SH-SY5Y (cell line): ENCODE measurements at regions not wholly inside any gene's neighbourhood (a gene's known extent, or its start where the extent isn't known, plus 50 kb on each side); places are given as distances from the start of the nearest gene placed in this dataset.

ENCODE experiments used
- GATA2 ChIP-seq: IDR thresholded peaks from 2 replicates; pipeline ENCODE4 v1.6.1; 2011; ENCODE audit warnings: mild to moderate bottlenecking, low read depth, low read length
- GATA3 ChIP-seq: IDR thresholded peaks from 2 replicates; pipeline ENCODE4 v1.6.1; 2011; ENCODE audit warnings: low read depth, mild to moderate bottlenecking, low read length, moderate library complexity

DNA sequence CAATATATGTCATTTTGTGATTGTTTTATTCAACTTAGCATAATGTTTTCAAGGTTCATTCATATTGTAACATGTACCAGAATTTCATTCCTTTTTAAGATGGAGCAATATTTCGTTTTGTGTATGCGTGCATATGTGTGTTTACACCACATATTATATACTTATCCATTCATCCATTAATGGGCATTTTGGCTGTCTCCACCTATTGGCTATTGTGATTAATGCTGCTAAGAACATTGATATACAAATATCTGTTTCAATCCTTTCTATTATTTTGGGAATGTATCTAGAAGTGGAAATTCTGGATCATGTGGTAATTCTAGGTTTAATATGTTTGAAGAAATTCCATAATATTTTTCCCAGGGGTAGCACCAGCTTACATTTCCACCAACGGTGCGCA, 403.9 kb upstream of the LMCD1 start:
- no peak for TF ChIP-seq GATA2
- no peak for TF ChIP-seq GATA3
